Astrocyte of the cerebellum (primary cell): ENCODE measurements at regions not wholly inside any gene's neighbourhood (a gene's known extent, or its start where the extent isn't known, plus 50 kb on each side); places are given as distances from the start of the nearest gene placed in this dataset.

Source experiments
- DNase-seq: peaks from one replicate; pipeline ENCODE4 v3.0.0-alpha.2; 2011; ENCODE audit warnings: low read depth
- H3K4me3 ChIP-seq: 2 replicates; pipeline ENCODE4 v1.5.1; 2011; ENCODE audit warnings: mild to moderate bottlenecking, low read depth, low read length, moderate library complexity
- in situ Hi-C: cut with HindIII; loops from 2 replicates; pipeline ENCODE4 v1.10.0; 2017; ENCODE audit warnings: low sequenced_read_pairs
- TF ChIP-seq, protein P1 (sequence below): IDR thresholded peaks from 2 replicates; pipeline ENCODE4 v1.5.1; 2012; ENCODE audit warnings: low read length, low read depth, moderate library complexity, mild to moderate bottlenecking; ENCODE audit errors: missing control alignments

DNA sequence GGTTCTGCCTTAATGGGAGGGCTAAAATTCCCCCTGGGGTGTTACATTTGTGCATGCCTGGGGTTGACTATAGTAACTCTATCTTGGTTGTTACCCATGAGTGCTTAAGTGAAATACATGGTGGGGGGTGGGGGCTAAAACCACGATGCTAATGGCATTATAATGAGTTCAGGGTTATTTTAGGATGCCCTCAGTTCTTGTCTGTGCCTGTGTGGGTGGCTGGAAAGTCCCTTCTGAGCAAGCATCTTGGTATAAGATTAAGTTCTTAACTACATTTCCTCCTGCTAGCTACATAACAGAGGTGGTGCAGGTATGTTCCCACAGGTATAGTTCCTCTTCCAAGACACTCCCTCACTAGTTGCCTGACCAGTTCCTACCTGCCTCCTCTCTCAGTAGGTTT lies 822.3 kb downstream of the LRFN5 start:
- TF ChIP-seq, protein P1, sequence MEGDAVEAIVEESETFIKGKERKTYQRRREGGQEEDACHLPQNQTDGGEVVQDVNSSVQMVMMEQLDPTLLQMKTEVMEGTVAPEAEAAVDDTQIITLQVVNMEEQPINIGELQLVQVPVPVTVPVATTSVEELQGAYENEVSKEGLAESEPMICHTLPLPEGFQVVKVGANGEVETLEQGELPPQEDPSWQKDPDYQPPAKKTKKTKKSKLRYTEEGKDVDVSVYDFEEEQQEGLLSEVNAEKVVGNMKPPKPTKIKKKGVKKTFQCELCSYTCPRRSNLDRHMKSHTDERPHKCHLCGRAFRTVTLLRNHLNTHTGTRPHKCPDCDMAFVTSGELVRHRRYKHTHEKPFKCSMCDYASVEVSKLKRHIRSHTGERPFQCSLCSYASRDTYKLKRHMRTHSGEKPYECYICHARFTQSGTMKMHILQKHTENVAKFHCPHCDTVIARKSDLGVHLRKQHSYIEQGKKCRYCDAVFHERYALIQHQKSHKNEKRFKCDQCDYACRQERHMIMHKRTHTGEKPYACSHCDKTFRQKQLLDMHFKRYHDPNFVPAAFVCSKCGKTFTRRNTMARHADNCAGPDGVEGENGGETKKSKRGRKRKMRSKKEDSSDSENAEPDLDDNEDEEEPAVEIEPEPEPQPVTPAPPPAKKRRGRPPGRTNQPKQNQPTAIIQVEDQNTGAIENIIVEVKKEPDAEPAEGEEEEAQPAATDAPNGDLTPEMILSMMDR = no peak
- in situ Hi-C loops = no loop called here
- H3K4me3 ChIP-seq = no peak overlapping the region
- no peak for DNase-seq

- H3K4me3 ChIP-seq = no peak overlapping the region
- no peak for DNase-seq
- in situ Hi-C loops = no loop called here
- TF ChIP-seq, protein P1 = no peak
Observed at GRCh38 chr14:42424501-42424900, 817.8 kb downstream of the LRFN5 start.

- TF ChIP-seq, protein P1 = no peak
- no peak for DNase-seq
- in situ Hi-C loops = no loop called here
- no peak overlapping the region for H3K4me3 ChIP-seq
Observed at GRCh38 chr14:42421377-42422078, 814.9 kb downstream of the LRFN5 start.

- no peak for DNase-seq
- in situ Hi-C loops = no loop called here
- TF ChIP-seq, protein P1 = no peak
- H3K4me3 ChIP-seq = no peak overlapping the region
Observed at GRCh38 chr14:42420071-42420470, 813.4 kb downstream of the LRFN5 start.

- DNase-seq = no peak
- H3K4me3 ChIP-seq = no peak overlapping the region
- in situ Hi-C loops = no loop called here
- TF ChIP-seq, protein P1 = no peak
Observed at GRCh38 chr14:42407153-42407552, 800.5 kb downstream of the LRFN5 start.

DNA sequence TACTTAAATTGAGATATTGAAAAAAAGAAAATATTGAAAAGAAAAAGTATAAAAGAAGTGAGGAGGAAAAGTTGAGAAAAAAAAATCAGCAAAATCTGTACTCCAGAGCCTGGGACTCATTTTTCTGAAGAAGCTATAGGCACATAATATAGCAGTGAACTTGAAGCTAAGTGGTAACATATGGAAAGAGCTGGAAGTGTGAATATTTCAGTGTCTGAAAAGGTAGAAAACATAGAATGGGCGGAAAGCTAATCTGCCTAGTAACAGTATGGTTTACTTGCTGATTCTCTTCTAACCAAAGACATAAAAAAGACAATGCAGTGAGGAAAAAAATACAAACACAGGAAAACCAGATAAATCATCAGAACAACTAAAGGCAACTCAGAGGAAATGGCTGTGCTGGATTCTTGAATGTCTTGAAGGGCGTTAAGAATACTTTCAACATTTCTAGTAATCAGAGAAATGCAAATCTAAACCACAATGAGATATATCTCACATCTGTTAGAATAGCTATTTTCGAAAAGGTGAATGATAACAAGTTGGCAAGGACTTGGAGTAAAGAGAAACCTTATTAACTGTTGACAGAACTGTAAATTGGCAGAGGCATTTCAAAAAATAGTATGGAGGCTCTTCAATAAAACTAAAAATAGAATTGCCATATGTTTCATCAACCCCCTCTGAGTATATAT lies 784.6 kb downstream of the LRFN5 start:
- DNase-seq = no peak
- H3K4me3 ChIP-seq = no peak overlapping the region
- in situ Hi-C loops = no loop called here
- TF ChIP-seq, protein P1 = no peak
